GM23338 (cell line): ENCODE measurements at regions not wholly inside any gene's neighbourhood (a gene's known extent, or its start where the extent isn't known, plus 50 kb on each side); places are given as distances from the start of the nearest gene placed in this dataset.

Experiments
- ATAC-seq: fragments of 200-7000 bp; cut with Tn5 transposase; 3 replicates; pipeline ENCODE4 v1.9.1; 2020
- DNase-seq: peaks from one replicate; pipeline ENCODE4 v3.0.0-alpha.2; 2015; ENCODE audit warnings: low spot score
- H2AFZ ChIP-seq: fragments of 200-600 bp; sonication (generic); 2 replicates; pipeline ENCODE4 v1.8.0; 2016; ENCODE audit warnings: antibody characterized with exemption, mild to moderate bottlenecking, moderate library complexity
- H3F3A ChIP-seq: fragments of 200-600 bp; sonication (generic); replicated peaks from 2 replicates; pipeline ENCODE4 v1.8.0; 2017; ENCODE audit warnings: antibody characterized with exemption, mixed run types, low read depth
- H3K27ac ChIP-seq: fragments of 200-600 bp; sonication (generic); 2 replicates; pipeline ENCODE4 v1.6.1; 2016; ENCODE audit warnings: low read depth
- H3K27me3 ChIP-seq: fragments of 200-600 bp; sonication (generic); 2 replicates; pipeline ENCODE4 v1.8.0; 2016; ENCODE audit warnings: mild to moderate bottlenecking, mixed run types, moderate library complexity; ENCODE audit not compliant: insufficient read depth
- H3K36me3 ChIP-seq: fragments of 200-600 bp; sonication (generic); 2 replicates; pipeline ENCODE4 v1.8.0; 2016; ENCODE audit warnings: mild to moderate bottlenecking; ENCODE audit not compliant: insufficient read depth
- H3K4me1 ChIP-seq: fragments of 200-600 bp; sonication (generic); 2 replicates; pipeline ENCODE4 v1.8.0; 2016; ENCODE audit warnings: mild to moderate bottlenecking, moderate library complexity; ENCODE audit not compliant: insufficient read depth
- H3K4me2 ChIP-seq: fragments of 200-600 bp; sonication (generic); 2 replicates; pipeline ENCODE4 v1.7.1; 2017; ENCODE audit warnings: mixed run types
- H3K4me3 ChIP-seq: fragments of 200-600 bp; sonication (generic); 2 replicates; pipeline ENCODE4 v1.6.1; 2016; ENCODE audit warnings: mixed run types
- H3K79me2 ChIP-seq: fragments of 200-600 bp; sonication (generic); replicated peaks from 2 replicates; pipeline ENCODE4 v1.8.0; 2017; ENCODE audit warnings: mild to moderate bottlenecking; ENCODE audit not compliant: insufficient read depth
- H3K9me2 ChIP-seq: fragments of 200-600 bp; sonication (generic); 2 replicates; pipeline ENCODE4 v1.8.0; 2017; ENCODE audit not compliant: insufficient read depth
- H4K20me1 ChIP-seq: fragments of 200-600 bp; sonication (generic); replicated peaks from 2 replicates; pipeline ENCODE4 v1.8.0; 2017; ENCODE audit warnings: mild to moderate bottlenecking; ENCODE audit not compliant: insufficient read depth
- H3K27ac Mint-ChIP-seq: 2 replicates; pipeline ENCODE4 v1.8.0; 2020; ENCODE audit warnings: inconsistent platforms, mild to moderate bottlenecking, moderate library complexity, mixed read lengths
- H3K27me3 Mint-ChIP-seq: 3 replicates; pipeline ENCODE4 v1.8.0; 2022; ENCODE audit warnings: low read depth, mild to moderate bottlenecking, moderate library complexity, mixed read lengths, inconsistent platforms; ENCODE audit not compliant: insufficient read depth, poor library complexity
- H3K36me3 Mint-ChIP-seq: 3 replicates; pipeline ENCODE4 v1.8.0; 2021; ENCODE audit warnings: low read depth, mild to moderate bottlenecking, inconsistent platforms, moderate library complexity, mixed read lengths
- H3K4me1 Mint-ChIP-seq: 3 replicates; pipeline ENCODE4 v1.8.0; 2020; ENCODE audit warnings: mild to moderate bottlenecking, inconsistent platforms, mixed read lengths
- H3K4me3 Mint-ChIP-seq: 3 replicates; pipeline ENCODE4 v1.8.0; 2021; ENCODE audit warnings: moderate library complexity, mild to moderate bottlenecking, inconsistent platforms, mixed read lengths
- H3K9me3 Mint-ChIP-seq: 3 replicates; pipeline ENCODE4 v1.8.0; 2020; ENCODE audit warnings: moderate library complexity, mild to moderate bottlenecking, inconsistent platforms, mixed read lengths
- CREB1 ChIP-seq: fragments of 250-450 bp; sonication (Bioruptor Pico); IDR thresholded peaks from 2 replicates; pipeline ENCODE4 v1.5.0; 2020; ENCODE audit warnings: low read depth, mild to moderate bottlenecking, moderate library complexity
- EZH2 ChIP-seq: fragments of 200-600 bp; sonication (generic); IDR thresholded peaks from one replicate; pipeline ENCODE4 v1.8.0; 2017; ENCODE audit warnings: antibody characterized with exemption, mild to moderate bottlenecking, low read depth; ENCODE audit not compliant: unreplicated experiment
- JUNB ChIP-seq: IDR thresholded peaks from one replicate; pipeline ENCODE4 v1.6.1; 2016; ENCODE audit warnings: antibody characterized with exemption; ENCODE audit not compliant: unreplicated experiment
- NANOG ChIP-seq: IDR thresholded peaks from 2 replicates; pipeline ENCODE4 v1.6.1; 2016; ENCODE audit warnings: antibody characterized with exemption, borderline replicate concordance
- POLR2AphosphoS5 ChIP-seq: IDR thresholded peaks from 2 replicates; pipeline ENCODE4 v1.6.1; 2016; ENCODE audit warnings: antibody characterized with exemption, low read depth
- STAT1 ChIP-seq: IDR thresholded peaks from one replicate; pipeline ENCODE4 v1.6.1; 2016; ENCODE audit warnings: antibody characterized with exemption; ENCODE audit not compliant: unreplicated experiment
- ZNF114 ChIP-seq: fragments of 250-450 bp; sonication (Bioruptor Pico); IDR thresholded peaks from 2 replicates; pipeline ENCODE4 v1.5.0; 2020; ENCODE audit warnings: mild to moderate bottlenecking, moderate library complexity
- ZNF331 ChIP-seq: fragments of 250-450 bp; sonication (Bioruptor Pico); IDR thresholded peaks from 2 replicates; pipeline ENCODE4 v1.5.0; 2020; ENCODE audit warnings: low read depth, mild to moderate bottlenecking, moderate library complexity
- TF ChIP-seq, protein P1 (sequence below): IDR thresholded peaks from 2 replicates; pipeline ENCODE4 v1.6.1; 2016; ENCODE audit warnings: antibody characterized with exemption
- TF ChIP-seq, protein P2 (sequence below): fragments of 250-450 bp; sonication (Bioruptor Pico); IDR thresholded peaks from 2 replicates; pipeline ENCODE4 v1.5.0; 2020; ENCODE audit warnings: mild to moderate bottlenecking, moderate library complexity
- TF ChIP-seq, protein P3 (sequence below): IDR thresholded peaks from one replicate; pipeline ENCODE4 v1.6.1; 2018; ENCODE audit warnings: antibody characterized with exemption; ENCODE audit not compliant: unreplicated experiment

DNA sequence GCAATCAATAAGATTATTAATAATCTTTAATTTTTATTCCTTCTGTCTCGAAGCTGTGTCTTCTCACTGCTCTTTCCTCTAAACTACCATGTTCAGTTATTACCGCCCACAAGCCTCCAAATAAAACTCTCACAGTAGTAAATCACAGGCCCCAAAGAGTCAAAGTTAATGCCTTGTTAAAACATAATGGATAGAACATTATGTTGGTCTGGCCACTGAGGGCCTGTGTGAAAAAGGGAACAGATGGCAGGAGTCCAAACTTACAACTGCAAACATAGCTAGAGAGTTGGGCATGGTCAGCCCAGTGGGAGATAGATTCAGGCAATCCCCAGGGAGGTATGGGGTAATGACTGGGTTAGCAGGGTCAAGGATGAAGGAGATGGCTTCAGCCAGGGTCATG lies 84.6 kb upstream of the TNIP3 start:
- H3K4me1 ChIP-seq = no peaks in the 10 kb centered on the region
- H3K27ac ChIP-seq = no peak overlapping the region
- no peaks in the 10 kb centered on the region for H3K9me2 ChIP-seq
- no peaks in the 10 kb centered on the region for H4K20me1 ChIP-seq
- no peak for ATAC-seq
- H3K4me3 ChIP-seq = no peak overlapping the region
- no peaks in the 10 kb centered on the region for H3F3A ChIP-seq
- H3K36me3 ChIP-seq = no peaks in the 10 kb centered on the region
- Mint-ChIP-seq H3K9me3 (no peaks in the 10 kb centered on the region), H3K36me3 (no peaks in the 10 kb centered on the region), H3K27ac (no peak overlapping the region), H3K27me3 (no peaks in the 10 kb centered on the region), H3K4me3 (no peak overlapping the region), H3K4me1 (peaks cover 6% of the 10 kb centered on the region; the same call in 2 of the 3 replicates)
- H3K27me3 ChIP-seq = no peaks in the 10 kb centered on the region
- H3K79me2 ChIP-seq = no peaks in the 10 kb centered on the region
- no peak overlapping the region for H2AFZ ChIP-seq
- TF ChIP-seq JUNB = no peak
- no peak overlapping the region for H3K4me2 ChIP-seq
- no peak for DNase-seq

DNA sequence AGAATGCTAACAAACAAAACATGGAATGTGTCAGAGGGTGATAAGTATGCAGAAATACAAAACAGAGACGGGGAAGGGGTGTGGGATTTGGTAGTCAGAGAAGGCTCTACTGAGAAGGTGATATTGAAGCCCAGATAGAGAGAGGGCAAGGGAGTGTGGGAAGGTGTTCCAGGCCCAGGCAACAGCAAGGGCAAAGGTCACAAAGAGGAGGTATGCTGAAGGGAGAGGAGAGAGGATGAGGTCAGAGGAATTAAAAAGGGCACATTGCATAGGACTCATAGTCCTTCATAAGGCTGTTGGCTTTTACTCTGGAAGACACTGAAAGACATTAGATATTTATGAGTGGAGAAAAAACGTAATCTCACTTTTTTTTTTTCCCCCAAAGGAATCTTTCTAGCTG lies 82.6 kb upstream of the TNIP3 start:
- Histone ChIP-seq H3K4me3 (no peak overlapping the region), H4K20me1 (no peaks in the 10 kb centered on the region), H3K4me2 (no peak overlapping the region), H3K27ac (no peak overlapping the region), H2AFZ (0 out of 2 replicates have a peak overlapping the region, but pooled peaks have one; percentile 4), H3F3A (no peaks in the 10 kb centered on the region), H3K27me3 (no peaks in the 10 kb centered on the region), H3K9me2 (no peaks in the 10 kb centered on the region), H3K4me1 (no peaks in the 10 kb centered on the region), H3K79me2 (no peaks in the 10 kb centered on the region), H3K36me3 (no peaks in the 10 kb centered on the region)
- ATAC-seq (no peak), DNase-seq (no peak)
- Mint-ChIP-seq H3K9me3 (no peaks in the 10 kb centered on the region), H3K36me3 (no peaks in the 10 kb centered on the region), H3K4me1 (peaks cover 4% of the 10 kb centered on the region; the same call in 2 of the 3 replicates), H3K27ac (no peak overlapping the region), H3K27me3 (no peaks in the 10 kb centered on the region), H3K4me3 (no peak overlapping the region)
- TF ChIP-seq ZNF114 (CRISPR knock-in tag) (no peak), STAT1 (no peak), EZH2 (no peak), CREB1 (CRISPR knock-in tag) (no peak), NANOG (no peak), ZNF331 (CRISPR knock-in tag) (no peak), POLR2AphosphoS5 (no peak)
- TF ChIP-seq, protein P1, sequence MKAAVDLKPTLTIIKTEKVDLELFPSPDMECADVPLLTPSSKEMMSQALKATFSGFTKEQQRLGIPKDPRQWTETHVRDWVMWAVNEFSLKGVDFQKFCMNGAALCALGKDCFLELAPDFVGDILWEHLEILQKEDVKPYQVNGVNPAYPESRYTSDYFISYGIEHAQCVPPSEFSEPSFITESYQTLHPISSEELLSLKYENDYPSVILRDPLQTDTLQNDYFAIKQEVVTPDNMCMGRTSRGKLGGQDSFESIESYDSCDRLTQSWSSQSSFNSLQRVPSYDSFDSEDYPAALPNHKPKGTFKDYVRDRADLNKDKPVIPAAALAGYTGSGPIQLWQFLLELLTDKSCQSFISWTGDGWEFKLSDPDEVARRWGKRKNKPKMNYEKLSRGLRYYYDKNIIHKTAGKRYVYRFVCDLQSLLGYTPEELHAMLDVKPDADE = no peak
- TF ChIP-seq, protein P2, sequence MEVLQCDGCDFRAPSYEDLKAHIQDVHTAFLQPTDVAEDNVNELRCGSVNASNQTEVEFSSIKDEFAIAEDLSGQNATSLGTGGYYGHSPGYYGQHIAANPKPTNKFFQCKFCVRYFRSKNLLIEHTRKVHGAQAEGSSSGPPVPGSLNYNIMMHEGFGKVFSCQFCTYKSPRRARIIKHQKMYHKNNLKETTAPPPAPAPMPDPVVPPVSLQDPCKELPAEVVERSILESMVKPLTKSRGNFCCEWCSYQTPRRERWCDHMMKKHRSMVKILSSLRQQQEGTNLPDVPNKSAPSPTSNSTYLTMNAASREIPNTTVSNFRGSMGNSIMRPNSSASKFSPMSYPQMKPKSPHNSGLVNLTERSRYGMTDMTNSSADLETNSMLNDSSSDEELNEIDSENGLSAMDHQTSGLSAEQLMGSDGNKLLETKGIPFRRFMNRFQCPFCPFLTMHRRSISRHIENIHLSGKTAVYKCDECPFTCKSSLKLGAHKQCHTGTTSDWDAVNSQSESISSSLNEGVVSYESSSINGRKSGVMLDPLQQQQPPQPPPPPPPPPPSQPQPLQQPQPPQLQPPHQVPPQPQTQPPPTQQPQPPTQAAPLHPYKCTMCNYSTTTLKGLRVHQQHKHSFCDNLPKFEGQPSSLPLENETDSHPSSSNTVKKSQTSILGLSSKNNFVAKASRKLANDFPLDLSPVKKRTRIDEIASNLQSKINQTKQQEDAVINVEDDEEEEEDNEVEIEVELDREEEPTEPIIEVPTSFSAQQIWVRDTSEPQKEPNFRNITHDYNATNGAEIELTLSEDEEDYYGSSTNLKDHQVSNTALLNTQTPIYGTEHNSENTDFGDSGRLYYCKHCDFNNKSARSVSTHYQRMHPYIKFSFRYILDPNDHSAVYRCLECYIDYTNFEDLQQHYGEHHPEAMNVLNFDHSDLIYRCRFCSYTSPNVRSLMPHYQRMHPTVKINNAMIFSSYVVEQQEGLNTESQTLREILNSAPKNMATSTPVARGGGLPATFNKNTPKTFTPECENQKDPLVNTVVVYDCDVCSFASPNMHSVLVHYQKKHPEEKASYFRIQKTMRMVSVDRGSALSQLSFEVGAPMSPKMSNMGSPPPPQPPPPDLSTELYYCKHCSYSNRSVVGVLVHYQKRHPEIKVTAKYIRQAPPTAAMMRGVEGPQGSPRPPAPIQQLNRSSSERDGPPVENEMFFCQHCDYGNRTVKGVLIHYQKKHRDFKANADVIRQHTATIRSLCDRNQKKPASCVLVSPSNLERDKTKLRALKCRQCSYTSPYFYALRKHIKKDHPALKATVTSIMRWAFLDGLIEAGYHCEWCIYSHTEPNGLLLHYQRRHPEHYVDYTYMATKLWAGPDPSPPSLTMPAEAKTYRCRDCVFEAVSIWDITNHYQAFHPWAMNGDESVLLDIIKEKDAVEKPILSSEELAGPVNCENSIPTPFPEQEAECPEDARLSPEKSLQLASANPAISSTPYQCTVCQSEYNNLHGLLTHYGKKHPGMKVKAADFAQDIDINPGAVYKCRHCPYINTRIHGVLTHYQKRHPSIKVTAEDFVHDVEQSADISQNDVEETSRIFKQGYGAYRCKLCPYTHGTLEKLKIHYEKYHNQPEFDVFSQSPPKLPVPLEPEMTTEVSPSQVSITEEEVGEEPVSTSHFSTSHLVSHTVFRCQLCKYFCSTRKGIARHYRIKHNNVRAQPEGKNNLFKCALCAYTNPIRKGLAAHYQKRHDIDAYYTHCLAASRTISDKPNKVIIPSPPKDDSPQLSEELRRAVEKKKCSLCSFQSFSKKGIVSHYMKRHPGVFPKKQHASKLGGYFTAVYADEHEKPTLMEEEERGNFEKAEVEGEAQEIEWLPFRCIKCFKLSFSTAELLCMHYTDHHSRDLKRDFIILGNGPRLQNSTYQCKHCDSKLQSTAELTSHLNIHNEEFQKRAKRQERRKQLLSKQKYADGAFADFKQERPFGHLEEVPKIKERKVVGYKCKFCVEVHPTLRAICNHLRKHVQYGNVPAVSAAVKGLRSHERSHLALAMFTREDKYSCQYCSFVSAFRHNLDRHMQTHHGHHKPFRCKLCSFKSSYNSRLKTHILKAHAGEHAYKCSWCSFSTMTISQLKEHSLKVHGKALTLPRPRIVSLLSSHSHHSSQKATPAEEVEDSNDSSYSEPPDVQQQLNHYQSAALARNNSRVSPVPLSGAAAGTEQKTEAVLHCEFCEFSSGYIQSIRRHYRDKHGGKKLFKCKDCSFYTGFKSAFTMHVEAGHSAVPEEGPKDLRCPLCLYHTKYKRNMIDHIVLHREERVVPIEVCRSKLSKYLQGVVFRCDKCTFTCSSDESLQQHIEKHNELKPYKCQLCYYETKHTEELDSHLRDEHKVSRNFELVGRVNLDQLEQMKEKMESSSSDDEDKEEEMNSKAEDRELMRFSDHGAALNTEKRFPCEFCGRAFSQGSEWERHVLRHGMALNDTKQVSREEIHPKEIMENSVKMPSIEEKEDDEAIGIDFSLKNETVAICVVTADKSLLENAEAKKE (CRISPR knock-in tag) = no peak
- TF ChIP-seq, protein P3, sequence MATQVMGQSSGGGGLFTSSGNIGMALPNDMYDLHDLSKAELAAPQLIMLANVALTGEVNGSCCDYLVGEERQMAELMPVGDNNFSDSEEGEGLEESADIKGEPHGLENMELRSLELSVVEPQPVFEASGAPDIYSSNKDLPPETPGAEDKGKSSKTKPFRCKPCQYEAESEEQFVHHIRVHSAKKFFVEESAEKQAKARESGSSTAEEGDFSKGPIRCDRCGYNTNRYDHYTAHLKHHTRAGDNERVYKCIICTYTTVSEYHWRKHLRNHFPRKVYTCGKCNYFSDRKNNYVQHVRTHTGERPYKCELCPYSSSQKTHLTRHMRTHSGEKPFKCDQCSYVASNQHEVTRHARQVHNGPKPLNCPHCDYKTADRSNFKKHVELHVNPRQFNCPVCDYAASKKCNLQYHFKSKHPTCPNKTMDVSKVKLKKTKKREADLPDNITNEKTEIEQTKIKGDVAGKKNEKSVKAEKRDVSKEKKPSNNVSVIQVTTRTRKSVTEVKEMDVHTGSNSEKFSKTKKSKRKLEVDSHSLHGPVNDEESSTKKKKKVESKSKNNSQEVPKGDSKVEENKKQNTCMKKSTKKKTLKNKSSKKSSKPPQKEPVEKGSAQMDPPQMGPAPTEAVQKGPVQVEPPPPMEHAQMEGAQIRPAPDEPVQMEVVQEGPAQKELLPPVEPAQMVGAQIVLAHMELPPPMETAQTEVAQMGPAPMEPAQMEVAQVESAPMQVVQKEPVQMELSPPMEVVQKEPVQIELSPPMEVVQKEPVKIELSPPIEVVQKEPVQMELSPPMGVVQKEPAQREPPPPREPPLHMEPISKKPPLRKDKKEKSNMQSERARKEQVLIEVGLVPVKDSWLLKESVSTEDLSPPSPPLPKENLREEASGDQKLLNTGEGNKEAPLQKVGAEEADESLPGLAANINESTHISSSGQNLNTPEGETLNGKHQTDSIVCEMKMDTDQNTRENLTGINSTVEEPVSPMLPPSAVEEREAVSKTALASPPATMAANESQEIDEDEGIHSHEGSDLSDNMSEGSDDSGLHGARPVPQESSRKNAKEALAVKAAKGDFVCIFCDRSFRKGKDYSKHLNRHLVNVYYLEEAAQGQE = no peak
